ENCODE measurements at regions not wholly inside any gene's neighbourhood (a gene's known extent, or its start where the extent isn't known, plus 50 kb on each side); places are given as distances from the start of the nearest gene placed in this dataset.
"Not testable (repeated sequence)": the region's sequence is repeated elsewhere in the genome, so short reads cannot be mapped to it uniquely, and the experiment has no call there.

GRCh38 chr17:70381916-70382315 is 212.6 kb downstream of the KCNJ2 start:
- not testable (repeated sequence) for TF ChIP-seq CTCF (IDR thresholded peaks at IDR 0.05; ENCODE audit: extremely low read depth in 1 of 2, insufficient read depth in 1 of 2, low read depth in 1 of 2, low read length in 2 of 2); EZH2 (IDR thresholded peaks at IDR 0.05; ENCODE audit: borderline replicate concordance, low read depth, low read length, severe bottlenecking); MAX (IDR thresholded peaks at IDR 0.05; ENCODE audit: insufficient read depth, insufficient read length); POLR2A (IDR thresholded peaks at IDR 0.05; ENCODE audit: low read depth, low read length); POLR2AphosphoS5 (IDR thresholded peaks at IDR 0.05; ENCODE audit: insufficient read depth, low read depth, low read length); MYC (IDR thresholded peaks at IDR 0.05; ENCODE audit: low read depth, low read length); JUN (IDR thresholded peaks at IDR 0.05; ENCODE audit: borderline replicate concordance, insufficient read depth, insufficient read length, low read depth)

Measured in endothelial cell of umbilical vein (primary cell).